OCI-M2 (cell line): ENCODE measurements at regions not wholly inside any gene's neighbourhood (a gene's known extent, or its start where the extent isn't known, plus 50 kb on each side); places are given as distances from the start of the nearest gene placed in this dataset.
"Not testable (repeated sequence)": the region's sequence is repeated elsewhere in the genome, so short reads cannot be mapped to it uniquely, and the experiment has no call there.

Experiments used
- DNase-seq: peaks from one replicate; lab custom pipeline; 2025; ENCODE audit not compliant: unreplicated experiment; lab: John Stamatoyannopoulos, UW

DNA sequence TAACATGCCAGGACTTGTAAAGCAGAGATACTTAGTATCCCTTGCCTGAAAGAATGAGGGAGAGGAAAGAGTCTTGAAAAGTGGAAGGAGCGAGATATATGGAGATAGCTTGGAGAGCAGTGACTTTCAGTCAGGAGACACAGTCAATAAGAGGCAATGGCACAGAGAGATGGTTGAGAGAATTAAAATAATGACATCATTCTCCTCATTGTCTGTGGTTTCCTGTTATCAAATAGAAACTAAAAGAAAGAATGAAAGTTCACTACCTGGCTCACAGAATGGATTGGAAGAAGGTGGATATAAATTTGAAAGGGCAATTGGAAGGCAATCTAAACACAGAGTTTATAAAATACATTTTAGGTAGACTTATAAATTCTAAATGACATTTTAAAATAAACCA is 760.2 kb upstream of the AADAT start:
- no peak for DNase-seq

GRCh38 chr4:170827562-170828274 is 738.0 kb upstream of the AADAT start:
- no peak for DNase-seq

DNA sequence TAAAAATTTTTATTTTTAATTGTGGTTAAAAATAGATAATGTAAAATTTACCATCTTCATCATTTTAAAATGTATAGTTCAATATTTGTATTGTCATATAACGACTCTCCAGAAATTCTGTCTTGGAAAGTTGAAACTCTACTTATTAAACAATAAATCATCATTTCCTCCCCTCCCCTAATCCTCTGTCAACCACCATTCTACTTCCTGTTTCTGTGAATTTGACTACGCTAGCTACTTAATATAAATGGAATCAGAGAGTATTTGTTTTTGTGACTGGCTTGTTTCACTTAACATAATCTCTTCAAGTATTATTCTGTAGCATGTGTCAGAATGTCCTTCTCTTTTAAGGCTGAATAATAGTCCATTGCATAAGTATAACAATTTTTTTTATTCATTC is 729.0 kb upstream of the AADAT start:
- no peak for DNase-seq

DNA sequence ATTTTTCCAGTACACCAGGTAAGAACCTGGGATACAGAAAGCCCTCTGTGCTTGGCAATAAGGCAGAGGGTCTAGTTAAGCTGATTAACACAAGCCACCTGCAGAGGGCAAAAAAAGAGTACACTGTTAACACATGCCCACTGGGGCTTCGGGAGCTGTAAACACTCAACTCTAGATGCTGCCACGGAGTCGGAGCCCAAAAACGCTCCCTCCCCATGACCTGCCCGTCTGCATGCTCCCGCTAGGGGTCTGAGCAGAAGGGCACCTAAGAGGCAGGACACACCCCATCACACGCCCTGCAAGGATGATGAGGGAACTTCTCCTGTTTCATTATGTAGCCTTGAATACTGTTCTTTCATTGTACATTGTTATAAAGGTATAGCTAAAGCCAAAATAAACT is 715.6 kb upstream of the AADAT start:
- DNase-seq = no peak

- DNase-seq = no peak
Observed at GRCh38 chr4:170804930-170805329, 715.2 kb upstream of the AADAT start.

DNA sequence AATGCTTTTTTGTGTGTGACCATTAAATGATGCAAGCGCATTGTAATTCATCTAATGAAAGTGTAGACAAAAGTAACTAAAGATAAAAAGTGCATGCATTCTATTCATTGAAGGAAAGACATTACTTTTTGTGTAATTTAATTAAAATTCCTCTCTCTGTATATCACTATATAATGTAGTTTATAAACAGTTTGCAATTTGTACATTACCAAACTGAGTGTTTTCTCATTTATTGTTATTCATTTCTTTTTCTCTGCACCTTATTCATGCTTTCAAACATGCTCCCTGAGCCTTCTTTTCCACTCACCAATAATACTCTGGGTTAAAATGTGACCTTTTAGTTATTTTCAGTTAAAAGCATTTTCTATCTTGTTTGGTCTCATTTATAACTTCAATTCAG is 713.7 kb upstream of the AADAT start:
- no peak for DNase-seq

DNA sequence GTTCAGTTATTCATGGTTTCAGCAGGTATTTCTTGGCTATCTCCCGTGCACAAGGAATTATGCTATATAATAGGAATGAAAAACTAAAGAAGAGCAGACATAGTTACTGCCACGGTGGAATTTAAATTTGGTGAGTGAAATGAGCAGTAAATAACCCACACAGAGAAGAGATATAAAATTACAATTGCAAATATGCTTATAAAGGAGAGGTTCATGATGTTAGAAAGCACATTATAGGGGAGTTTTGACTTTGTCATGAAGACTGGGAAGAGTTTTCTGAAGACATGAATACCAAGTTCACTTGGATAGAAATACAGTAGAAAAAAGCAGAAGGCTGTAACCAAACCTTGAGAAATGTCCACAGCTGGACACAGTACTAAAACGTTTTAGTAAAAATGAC is 712.0 kb upstream of the AADAT start:
- no peak for DNase-seq

GRCh38 chr4:170794525-170794924 is 704.8 kb upstream of the AADAT start:
- DNase-seq = no peak

GRCh38 chr4:170788540-170789051 is 698.8 kb upstream of the AADAT start:
- not testable (repeated sequence) for DNase-seq

- DNase-seq = no peak
Observed at GRCh38 chr4:170777663-170778062, 687.9 kb upstream of the AADAT start.

- DNase-seq = no peak
Observed at GRCh38 chr4:170776983-170777382, 687.2 kb upstream of the AADAT start.

- no peak for DNase-seq
Observed at GRCh38 chr4:170775851-170776250, 686.1 kb upstream of the AADAT start.

GRCh38 chr4:170773709-170774273 is 684.0 kb upstream of the AADAT start:
- DNase-seq = no peak

- DNase-seq = no peak
Observed at GRCh38 chr4:170772429-170772828, 682.7 kb upstream of the AADAT start.

DNA sequence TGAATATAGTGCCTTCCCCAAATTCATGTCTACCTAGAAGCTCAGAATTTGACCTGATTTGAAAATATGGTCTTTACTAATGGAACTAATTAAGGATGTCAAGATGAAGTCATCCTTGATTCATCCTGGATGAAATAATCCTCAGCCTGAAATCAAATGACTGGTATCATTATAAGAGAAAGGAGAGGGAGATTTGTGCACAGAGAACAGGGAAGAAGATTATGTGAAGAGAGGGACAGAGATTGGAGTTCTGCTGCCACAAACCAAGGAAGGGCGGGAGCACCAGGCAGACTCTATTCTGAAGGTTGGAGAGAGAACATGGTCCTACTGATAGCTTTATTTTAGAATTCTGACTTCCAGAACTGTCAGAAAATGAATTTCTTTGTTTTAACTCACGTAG is 680.9 kb upstream of the AADAT start:
- no peak for DNase-seq

DNA sequence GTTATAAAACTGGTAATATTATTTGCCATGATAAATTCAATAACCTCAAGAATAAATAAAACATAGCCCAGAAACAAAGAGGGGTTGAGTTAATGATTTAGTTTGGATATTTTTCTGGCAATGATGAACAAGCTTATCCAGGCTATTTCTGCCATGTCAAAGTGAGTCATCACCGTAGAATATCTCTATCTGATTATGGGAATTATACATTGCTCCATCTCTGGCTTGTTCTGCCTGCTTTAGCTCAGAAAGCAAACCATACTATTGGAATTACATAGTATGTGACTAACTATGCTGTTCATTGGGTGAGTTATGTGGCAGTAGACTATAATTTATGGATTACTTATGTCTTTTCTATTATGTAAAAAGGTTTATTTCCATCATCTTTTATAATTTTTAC is 680.1 kb upstream of the AADAT start:
- no peak for DNase-seq

GRCh38 chr4:170758988-170759387 is 669.2 kb upstream of the AADAT start:
- DNase-seq = no peak

DNA sequence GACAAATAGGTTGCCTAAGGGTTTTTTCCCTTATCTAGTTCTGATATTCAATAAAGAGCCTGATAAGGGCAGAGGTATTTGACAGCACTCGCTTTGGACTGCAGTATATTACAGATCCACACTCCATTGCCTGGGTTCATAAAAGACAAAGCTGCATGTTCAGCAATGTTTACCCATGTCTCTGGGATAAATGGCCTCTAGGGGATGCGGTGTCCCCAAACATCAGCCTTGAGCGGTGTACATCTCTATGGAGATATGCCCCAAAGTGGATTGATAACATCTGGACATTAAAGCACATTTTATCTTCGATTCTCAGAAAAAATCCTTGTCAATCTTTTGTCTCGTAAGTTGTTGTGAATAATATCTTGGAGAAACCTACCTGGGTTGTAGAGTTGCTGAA is 660.8 kb upstream of the AADAT start:
- no peak for DNase-seq

- DNase-seq = no peak
Observed at GRCh38 chr4:170748975-170749374, 659.2 kb upstream of the AADAT start.

DNA sequence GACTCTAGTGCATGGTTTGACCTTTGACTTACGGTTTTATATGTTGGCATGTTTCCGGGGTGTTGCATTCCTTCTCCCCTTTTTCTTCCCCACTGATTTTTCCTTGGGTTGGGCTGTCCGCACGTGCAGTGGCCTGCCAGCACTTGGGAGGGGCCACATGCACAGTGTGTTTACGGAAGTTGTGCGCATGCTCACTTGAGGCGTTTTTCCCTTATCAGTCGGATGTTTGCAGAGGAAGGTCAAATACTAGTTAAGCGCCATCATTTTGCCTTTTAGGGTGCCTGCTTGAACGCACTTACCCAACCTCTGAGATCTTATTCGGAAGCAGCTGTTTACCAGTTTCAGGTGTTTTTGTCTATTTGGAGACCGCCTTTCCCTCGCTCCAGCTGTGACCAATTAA is 653.9 kb upstream of the AADAT start:
- no peak for DNase-seq

DNA sequence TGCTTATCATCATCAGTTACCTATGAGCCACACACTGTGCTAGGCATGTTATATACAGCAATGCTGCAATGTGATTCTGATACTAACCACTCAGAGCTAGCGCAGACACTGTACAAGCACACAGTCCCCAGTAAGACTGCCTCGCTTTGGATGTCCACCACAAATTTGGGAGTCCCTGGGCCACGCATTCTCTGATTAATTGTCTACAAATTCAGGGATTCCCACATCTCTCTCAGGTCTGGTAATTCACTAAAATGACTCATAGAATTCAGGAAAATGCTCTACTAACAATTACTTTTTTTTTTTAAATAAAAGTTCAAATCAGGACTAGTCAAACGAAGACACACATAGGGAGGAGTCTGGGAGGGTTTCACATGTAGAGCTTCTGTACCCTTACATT is 652.1 kb upstream of the AADAT start:
- DNase-seq = no peak

DNA sequence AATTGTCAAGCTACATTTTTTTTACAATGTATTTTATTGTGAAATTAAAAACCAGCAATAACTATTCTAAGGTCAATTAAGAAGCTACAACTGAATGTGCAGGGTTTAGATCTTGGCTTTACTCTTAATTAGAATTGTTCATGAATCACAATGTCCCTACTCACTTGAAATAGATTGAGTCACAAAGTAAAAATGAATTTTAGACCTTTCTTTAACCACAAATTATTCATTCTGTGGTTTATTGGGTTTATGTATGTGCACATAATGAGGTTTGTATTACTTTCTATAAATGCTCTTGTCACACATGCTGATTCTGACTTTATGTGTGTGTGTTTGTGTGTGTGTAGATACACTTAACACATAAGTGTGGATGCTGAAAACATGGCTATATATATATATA is 647.0 kb upstream of the AADAT start:
- DNase-seq = no peak

GRCh38 chr4:170729897-170730296 is 640.1 kb upstream of the AADAT start:
- no peak for DNase-seq
